ENCODE measurements at regions not wholly inside any gene's neighbourhood (a gene's known extent, or its start where the extent isn't known, plus 50 kb on each side); places are given as distances from the start of the nearest gene placed in this dataset.

DNA sequence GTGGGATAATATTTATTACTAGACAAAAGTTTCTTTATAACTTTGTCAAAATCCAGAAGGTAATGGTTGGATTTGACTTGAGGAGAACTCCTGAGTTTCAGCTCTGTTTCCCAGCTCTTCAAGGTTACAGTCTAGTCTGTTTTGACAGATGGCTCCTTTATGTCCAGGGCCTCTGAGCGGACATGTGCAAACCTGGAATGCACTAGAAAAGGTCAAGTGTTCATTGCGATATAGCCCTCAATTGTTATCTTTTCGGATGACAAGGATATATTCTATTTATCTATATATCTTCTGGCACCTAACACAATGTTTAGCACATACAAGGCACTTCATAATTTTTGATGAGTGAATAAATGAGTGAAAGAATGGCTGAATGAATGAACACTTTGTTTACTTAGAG is 513.2 kb upstream of the GOLIM4 start:
- H3K9me3 Mint-ChIP-seq, result no peaks in the 10 kb centered on the region
- no peaks in the 10 kb centered on the region for H3K27me3 Mint-ChIP-seq (ENCODE audit: low read depth)
- no peak overlapping the region for H3K27ac Mint-ChIP-seq
- H3K4me1 Mint-ChIP-seq, result peaks cover 44% of the 10 kb centered on the region
- DNase-seq (ENCODE audit: low spot score) (no peak), ATAC-seq (no peak)
- TF ChIP-seq, protein P1, sequence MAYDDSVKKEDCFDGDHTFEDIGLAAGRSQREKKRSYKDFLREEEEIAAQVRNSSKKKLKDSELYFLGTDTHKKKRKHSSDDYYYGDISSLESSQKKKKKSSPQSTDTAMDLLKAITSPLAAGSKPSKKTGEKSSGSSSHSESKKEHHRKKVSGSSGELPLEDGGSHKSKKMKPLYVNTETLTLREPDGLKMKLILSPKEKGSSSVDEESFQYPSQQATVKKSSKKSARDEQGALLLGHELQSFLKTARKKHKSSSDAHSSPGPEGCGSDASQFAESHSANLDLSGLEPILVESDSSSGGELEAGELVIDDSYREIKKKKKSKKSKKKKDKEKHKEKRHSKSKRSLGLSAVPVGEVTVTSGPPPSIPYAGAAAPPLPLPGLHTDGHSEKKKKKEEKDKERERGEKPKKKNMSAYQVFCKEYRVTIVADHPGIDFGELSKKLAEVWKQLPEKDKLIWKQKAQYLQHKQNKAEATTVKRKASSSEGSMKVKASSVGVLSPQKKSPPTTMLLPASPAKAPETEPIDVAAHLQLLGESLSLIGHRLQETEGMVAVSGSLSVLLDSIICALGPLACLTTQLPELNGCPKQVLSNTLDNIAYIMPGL (CRISPR knock-in tag; IDR thresholded peaks at IDR 0.05), result no peak
- TF ChIP-seq IRF2 (CRISPR knock-in tag; IDR thresholded peaks at IDR 0.05; ENCODE audit: borderline replicate concordance, low read depth) (no peak), KAT7 (CRISPR knock-in tag; IDR thresholded peaks at IDR 0.05; ENCODE audit: borderline replicate concordance) (no peak), ZNF232 (CRISPR knock-in tag; IDR thresholded peaks at IDR 0.05) (no peak), HMGA2 (CRISPR knock-in tag; IDR thresholded peaks at IDR 0.05) (no peak), CREB1 (CRISPR knock-in tag; IDR thresholded peaks at IDR 0.05) (no peak), TCF7 (CRISPR knock-in tag; IDR thresholded peaks at IDR 0.05; ENCODE audit: low read depth) (no peak), GTF2I (CRISPR knock-in tag; conservative IDR thresholded peaks at IDR 0.05) (no peak), EMX1 (CRISPR knock-in tag; IDR thresholded peaks at IDR 0.05) (no peak)
- TF ChIP-seq, protein P2, sequence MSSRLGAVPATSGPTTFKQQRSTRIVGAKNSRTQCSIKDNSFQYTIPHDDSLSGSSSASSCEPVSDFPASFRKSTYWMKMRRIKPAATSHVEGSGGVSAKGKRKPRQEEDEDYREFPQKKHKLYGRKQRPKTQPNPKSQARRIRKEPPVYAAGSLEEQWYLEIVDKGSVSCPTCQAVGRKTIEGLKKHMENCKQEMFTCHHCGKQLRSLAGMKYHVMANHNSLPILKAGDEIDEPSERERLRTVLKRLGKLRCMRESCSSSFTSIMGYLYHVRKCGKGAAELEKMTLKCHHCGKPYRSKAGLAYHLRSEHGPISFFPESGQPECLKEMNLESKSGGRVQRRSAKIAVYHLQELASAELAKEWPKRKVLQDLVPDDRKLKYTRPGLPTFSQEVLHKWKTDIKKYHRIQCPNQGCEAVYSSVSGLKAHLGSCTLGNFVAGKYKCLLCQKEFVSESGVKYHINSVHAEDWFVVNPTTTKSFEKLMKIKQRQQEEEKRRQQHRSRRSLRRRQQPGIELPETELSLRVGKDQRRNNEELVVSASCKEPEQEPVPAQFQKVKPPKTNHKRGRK (CRISPR knock-in tag; IDR thresholded peaks at IDR 0.05; ENCODE audit: borderline replicate concordance), result no peak
- no peak overlapping the region for H3K4me3 Mint-ChIP-seq
- ChIA-PET CTCF (interaction anchor here (2.4 kb wide), 1 partner anchor 12 kb away, joined by 7 read pairs; no protein-coding TSS in a partner anchor), POLR2A (no interaction called here)
- H3K36me3 Mint-ChIP-seq, result peaks cover 3% of the 10 kb centered on the region; the same call in 1 of the 2 replicates

DNA sequence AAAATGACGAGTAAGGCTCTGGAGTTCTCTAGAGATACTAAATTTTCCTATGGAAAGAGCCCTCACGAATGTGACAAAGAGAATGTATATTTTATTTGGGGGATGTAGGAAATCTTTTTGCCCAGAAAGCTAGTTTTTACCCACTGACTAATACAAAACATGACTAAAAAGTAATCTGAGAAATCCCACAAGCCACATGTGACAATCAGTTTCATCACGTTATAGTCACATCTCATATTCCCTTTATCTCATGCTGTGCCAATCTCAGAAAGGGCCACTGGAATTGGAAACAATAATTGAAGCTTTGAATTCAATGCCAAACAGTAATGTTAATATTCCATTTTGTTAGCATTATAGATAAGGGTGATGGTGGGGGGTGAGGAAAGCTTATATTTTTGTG is 509.0 kb upstream of the GOLIM4 start:
- CTCF ChIA-PET, result interaction anchor here (1.3 kb wide), 1 partner anchor 16 kb away, joined by 3 read pairs; no protein-coding TSS in a partner anchor

More for the DNA sequence above, 509.0 kb upstream of the GOLIM4 start:
- Mint-ChIP-seq H3K4me1 (peaks cover 25% of the 10 kb centered on the region), H3K27me3 (ENCODE audit: low read depth) (no peaks in the 10 kb centered on the region), H3K27ac (no peak overlapping the region), H3K9me3 (no peaks in the 10 kb centered on the region), H3K36me3 (no peaks in the 10 kb centered on the region), H3K4me3 (no peak overlapping the region)
- TF ChIP-seq MYBL2 (CRISPR knock-in tag; IDR thresholded peaks at IDR 0.05), result no peak
- TF ChIP-seq, protein P3, sequence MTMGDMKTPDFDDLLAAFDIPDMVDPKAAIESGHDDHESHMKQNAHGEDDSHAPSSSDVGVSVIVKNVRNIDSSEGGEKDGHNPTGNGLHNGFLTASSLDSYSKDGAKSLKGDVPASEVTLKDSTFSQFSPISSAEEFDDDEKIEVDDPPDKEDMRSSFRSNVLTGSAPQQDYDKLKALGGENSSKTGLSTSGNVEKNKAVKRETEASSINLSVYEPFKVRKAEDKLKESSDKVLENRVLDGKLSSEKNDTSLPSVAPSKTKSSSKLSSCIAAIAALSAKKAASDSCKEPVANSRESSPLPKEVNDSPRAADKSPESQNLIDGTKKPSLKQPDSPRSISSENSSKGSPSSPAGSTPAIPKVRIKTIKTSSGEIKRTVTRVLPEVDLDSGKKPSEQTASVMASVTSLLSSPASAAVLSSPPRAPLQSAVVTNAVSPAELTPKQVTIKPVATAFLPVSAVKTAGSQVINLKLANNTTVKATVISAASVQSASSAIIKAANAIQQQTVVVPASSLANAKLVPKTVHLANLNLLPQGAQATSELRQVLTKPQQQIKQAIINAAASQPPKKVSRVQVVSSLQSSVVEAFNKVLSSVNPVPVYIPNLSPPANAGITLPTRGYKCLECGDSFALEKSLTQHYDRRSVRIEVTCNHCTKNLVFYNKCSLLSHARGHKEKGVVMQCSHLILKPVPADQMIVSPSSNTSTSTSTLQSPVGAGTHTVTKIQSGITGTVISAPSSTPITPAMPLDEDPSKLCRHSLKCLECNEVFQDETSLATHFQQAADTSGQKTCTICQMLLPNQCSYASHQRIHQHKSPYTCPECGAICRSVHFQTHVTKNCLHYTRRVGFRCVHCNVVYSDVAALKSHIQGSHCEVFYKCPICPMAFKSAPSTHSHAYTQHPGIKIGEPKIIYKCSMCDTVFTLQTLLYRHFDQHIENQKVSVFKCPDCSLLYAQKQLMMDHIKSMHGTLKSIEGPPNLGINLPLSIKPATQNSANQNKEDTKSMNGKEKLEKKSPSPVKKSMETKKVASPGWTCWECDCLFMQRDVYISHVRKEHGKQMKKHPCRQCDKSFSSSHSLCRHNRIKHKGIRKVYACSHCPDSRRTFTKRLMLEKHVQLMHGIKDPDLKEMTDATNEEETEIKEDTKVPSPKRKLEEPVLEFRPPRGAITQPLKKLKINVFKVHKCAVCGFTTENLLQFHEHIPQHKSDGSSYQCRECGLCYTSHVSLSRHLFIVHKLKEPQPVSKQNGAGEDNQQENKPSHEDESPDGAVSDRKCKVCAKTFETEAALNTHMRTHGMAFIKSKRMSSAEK (CRISPR knock-in tag; IDR thresholded peaks at IDR 0.05; ENCODE audit: borderline replicate concordance), result no peak
- no peak for TF ChIP-seq HMGA2 (CRISPR knock-in tag; IDR thresholded peaks at IDR 0.05)
- TF ChIP-seq, protein P4, sequence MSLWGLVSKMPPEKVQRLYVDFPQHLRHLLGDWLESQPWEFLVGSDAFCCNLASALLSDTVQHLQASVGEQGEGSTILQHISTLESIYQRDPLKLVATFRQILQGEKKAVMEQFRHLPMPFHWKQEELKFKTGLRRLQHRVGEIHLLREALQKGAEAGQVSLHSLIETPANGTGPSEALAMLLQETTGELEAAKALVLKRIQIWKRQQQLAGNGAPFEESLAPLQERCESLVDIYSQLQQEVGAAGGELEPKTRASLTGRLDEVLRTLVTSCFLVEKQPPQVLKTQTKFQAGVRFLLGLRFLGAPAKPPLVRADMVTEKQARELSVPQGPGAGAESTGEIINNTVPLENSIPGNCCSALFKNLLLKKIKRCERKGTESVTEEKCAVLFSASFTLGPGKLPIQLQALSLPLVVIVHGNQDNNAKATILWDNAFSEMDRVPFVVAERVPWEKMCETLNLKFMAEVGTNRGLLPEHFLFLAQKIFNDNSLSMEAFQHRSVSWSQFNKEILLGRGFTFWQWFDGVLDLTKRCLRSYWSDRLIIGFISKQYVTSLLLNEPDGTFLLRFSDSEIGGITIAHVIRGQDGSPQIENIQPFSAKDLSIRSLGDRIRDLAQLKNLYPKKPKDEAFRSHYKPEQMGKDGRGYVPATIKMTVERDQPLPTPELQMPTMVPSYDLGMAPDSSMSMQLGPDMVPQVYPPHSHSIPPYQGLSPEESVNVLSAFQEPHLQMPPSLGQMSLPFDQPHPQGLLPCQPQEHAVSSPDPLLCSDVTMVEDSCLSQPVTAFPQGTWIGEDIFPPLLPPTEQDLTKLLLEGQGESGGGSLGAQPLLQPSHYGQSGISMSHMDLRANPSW (CRISPR knock-in tag; conservative IDR thresholded peaks at IDR 0.05; ENCODE audit: low read depth), result no peak
- TF ChIP-seq, protein P5, sequence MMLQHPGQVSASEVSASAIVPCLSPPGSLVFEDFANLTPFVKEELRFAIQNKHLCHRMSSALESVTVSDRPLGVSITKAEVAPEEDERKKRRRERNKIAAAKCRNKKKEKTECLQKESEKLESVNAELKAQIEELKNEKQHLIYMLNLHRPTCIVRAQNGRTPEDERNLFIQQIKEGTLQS (CRISPR knock-in tag; conservative IDR thresholded peaks at IDR 0.05), result no peak
- no peak for TF ChIP-seq TCF7 (CRISPR knock-in tag; IDR thresholded peaks at IDR 0.05; ENCODE audit: low read depth)
- no peak for TF ChIP-seq FOXJ3 (CRISPR knock-in tag; IDR thresholded peaks at IDR 0.05; ENCODE audit: borderline replicate concordance)
- TF ChIP-seq SMAD3 (CRISPR knock-in tag; IDR thresholded peaks at IDR 0.05; ENCODE audit: borderline replicate concordance), result no peak
- ATAC-seq (no peak), DNase-seq (ENCODE audit: low spot score) (no peak)
- POLR2A ChIA-PET, result interaction anchor here (0.6 kb wide), 1 partner anchor 83 kb away, joined by 8 read pairs; no protein-coding TSS in a partner anchor
